SK-N-SH (cell line): ENCODE measurements at regions not wholly inside any gene's neighbourhood (a gene's known extent, or its start where the extent isn't known, plus 50 kb on each side); places are given as distances from the start of the nearest gene placed in this dataset.

Experiments
- CTCF ChIA-PET: fragments of 300-600, 350-600 bp; formaldehyde crosslinking; extraction: SDS; loops from one replicate; lab custom pipeline; 2021; lab: Yijun Ruan, JAX
- POLR2A ChIA-PET: fragments of 350-600 bp; sonication (Branson Sonifier 250); formaldehyde crosslinking; extraction: SDS; loops from one replicate; lab custom pipeline; 2020; ENCODE audit warnings: antibody characterized with exemption, inconsistent platforms; lab: Yijun Ruan, JAX
- DNase-seq: peaks from one replicate; pipeline ENCODE4 v3.0.0; 2012
- H2AFZ ChIP-seq: fragments of 200-600 bp; sonication (generic); 2 replicates; pipeline ENCODE4 v1.8.1; 2016; ENCODE audit warnings: antibody characterized with exemption, mild to moderate bottlenecking, low read depth
- H3F3A ChIP-seq: fragments of 200-600 bp; sonication (generic); replicated peaks from 2 replicates; pipeline ENCODE3; 2016; ENCODE audit warnings: antibody characterized with exemption, mild to moderate bottlenecking; ENCODE audit not compliant: insufficient read depth
- H3K27ac ChIP-seq, 2 experiments: fragments of 200-500 bp in 1 of 2; fragments of 200-600 bp in 1 of 2; sonication (Bioruptor generic) in 1 of 2; sonication (generic), shearing (Covaris generic) in 1 of 2; 2 replicates each; pipeline versions ENCODE4 v1.5.1 to v1.6.1; 2014 to 2016; ENCODE audit warnings: low read depth in 2 of 2, inconsistent platforms in 1 of 2, low read length in 1 of 2, mild to moderate bottlenecking in 1 of 2, mixed read lengths in 1 of 2
- H3K27me3 ChIP-seq: fragments of 200-600 bp; sonication (generic), shearing (Covaris generic); 2 replicates; pipeline ENCODE4 v1.6.1; 2016; ENCODE audit warnings: mixed run types; ENCODE audit not compliant: insufficient read depth
- H3K36me3 ChIP-seq, 2 experiments: fragments of 200-500 bp in 1 of 2; fragments of 200-600 bp in 1 of 2; sonication (Bioruptor generic) in 1 of 2; sonication (generic) in 1 of 2; replicated peaks in 1 of 2; 2 replicates each; pipeline versions ENCODE3 to v1.5.1; 2014 to 2016; ENCODE audit warnings: low read length in 1 of 2, mild to moderate bottlenecking in 1 of 2; ENCODE audit not compliant: insufficient read depth in 2 of 2, control insufficient read depth in 1 of 2
- H3K4me1 ChIP-seq, 2 experiments: fragments of 200-500 bp in 1 of 2; fragments of 200-600 bp in 1 of 2; sonication (Bioruptor generic) in 1 of 2; sonication (generic), shearing (Covaris generic) in 1 of 2; 2 replicates each; pipeline versions ENCODE4 v1.5.1 to v1.6.1; 2014 to 2016; ENCODE audit warnings: low read depth in 1 of 2, low read length in 1 of 2, mixed run types in 1 of 2; ENCODE audit not compliant: insufficient read depth in 2 of 2, control insufficient read depth in 1 of 2
- H3K4me2 ChIP-seq: fragments of 200-600 bp; sonication (generic), shearing (Covaris generic); 2 replicates; pipeline ENCODE4 v1.6.1; 2017; ENCODE audit warnings: mixed run types
- H3K4me3 ChIP-seq, 2 experiments: fragments of 200-500 bp in 1 of 2; fragments of 200-600 bp in 1 of 2; sonication (Bioruptor generic) in 1 of 2; sonication (generic), shearing (Covaris generic) in 1 of 2; 2 replicates each; pipeline versions ENCODE4 v1.5.1 to v1.8.1; 2014 to 2016; ENCODE audit warnings: low read depth in 2 of 2, inconsistent platforms in 1 of 2, low read length in 1 of 2, mild to moderate bottlenecking in 1 of 2, mixed read lengths in 1 of 2, moderate library complexity in 1 of 2
- H3K79me2 ChIP-seq: fragments of 200-600 bp; sonication (generic); 2 replicates; pipeline ENCODE4 v1.8.1; 2017; ENCODE audit warnings: mild to moderate bottlenecking; ENCODE audit not compliant: insufficient read depth
- H3K9ac ChIP-seq: fragments of 200-600 bp; sonication (generic); 2 replicates; pipeline ENCODE4 v1.6.1; 2017; ENCODE audit warnings: mixed run types
- H3K9me2 ChIP-seq: fragments of 200-600 bp; sonication (generic); 2 replicates; pipeline ENCODE4 v1.6.1; 2017; ENCODE audit warnings: mixed run types
- H3K9me3 ChIP-seq: fragments of 200-600 bp; sonication (generic); 2 replicates; pipeline ENCODE4 v1.6.1; 2017; ENCODE audit warnings: mixed run types, mild to moderate bottlenecking, moderate library complexity
- H4K20me1 ChIP-seq: fragments of 200-600 bp; sonication (generic); 2 replicates; pipeline ENCODE4 v1.6.1; 2017; ENCODE audit warnings: mild to moderate bottlenecking, mixed run types; ENCODE audit not compliant: insufficient read depth
- ELF1 ChIP-seq: IDR thresholded peaks from 2 replicates; pipeline ENCODE4 v1.4.0; 2012
- EP300 ChIP-seq, 2 experiments: IDR thresholded peaks; 2 replicates each; pipeline versions ENCODE4 v1.4.0 to v1.6.1; 2012; ENCODE audit warnings: borderline replicate concordance in 1 of 2, low read depth in 1 of 2, low read length in 1 of 2
- FOXJ3 ChIP-seq: sonication (generic); formaldehyde crosslinking; IDR thresholded peaks from 2 replicates; pipeline ENCODE4 v1.5.1; 2020; ENCODE audit warnings: mild to moderate bottlenecking, missing genetic modification reagents
- GATA2 ChIP-seq: sonication (generic); formaldehyde crosslinking; IDR thresholded peaks from 2 replicates; pipeline ENCODE4 v1.5.0; 2020; ENCODE audit warnings: mild to moderate bottlenecking, missing genetic modification reagents
- MEF2A ChIP-seq: IDR thresholded peaks from 2 replicates; pipeline ENCODE4 v1.4.0; 2012; ENCODE audit warnings: low read depth, borderline replicate concordance
- NRF1 ChIP-seq: IDR thresholded peaks from 2 replicates; pipeline ENCODE4 v1.6.1; 2012; ENCODE audit warnings: low read depth, mild to moderate bottlenecking, low read length
- POLR2AphosphoS5 ChIP-seq: IDR thresholded peaks from 2 replicates; pipeline ENCODE4 v1.6.1; 2012; ENCODE audit warnings: low read depth, low read length
- RAD21 ChIP-seq: IDR thresholded peaks from 2 replicates; pipeline ENCODE4 v1.6.1; 2012; ENCODE audit warnings: mild to moderate bottlenecking, low read length
- RFX5 ChIP-seq: IDR thresholded peaks from 2 replicates; pipeline ENCODE4 v1.6.1; 2012; ENCODE audit warnings: mild to moderate bottlenecking, improper control_type of control experiment, low read length
- RXRA ChIP-seq: IDR thresholded peaks from 2 replicates; pipeline ENCODE4 v1.4.0; 2012; ENCODE audit warnings: low read depth, mild to moderate bottlenecking, borderline replicate concordance
- TCF12 ChIP-seq: IDR thresholded peaks from 2 replicates; pipeline ENCODE4 v1.4.0; 2012
- TEAD4 ChIP-seq: IDR thresholded peaks from 2 replicates; pipeline ENCODE4 v1.4.0; 2012; ENCODE audit warnings: mild to moderate bottlenecking, borderline replicate concordance; ENCODE audit not compliant: insufficient read depth
- WGBS: methylation state at CpG from one replicate; pipeline ENCODE4 v1.1.6; 2017; ENCODE audit warnings: low lambda C conversion rate; 5-methylcytosine and 5-hydroxymethylcytosine counted together
- TF ChIP-seq, protein P1 (sequence below): fragments of 150-350 bp; IDR thresholded peaks from 2 replicates; pipeline ENCODE4 v1.6.1; 2017; ENCODE audit warnings: antibody characterized with exemption, low read length, low read depth, borderline replicate concordance
- TF ChIP-seq, protein P2 (sequence below): fragments of 200-600 bp; sonication (generic); IDR thresholded peaks from 2 replicates; pipeline ENCODE4 v1.6.1; 2017; ENCODE audit warnings: antibody characterized with exemption, mild to moderate bottlenecking, moderate library complexity
- TF ChIP-seq, protein P3 (sequence below): IDR thresholded peaks from 2 replicates; pipeline ENCODE4 v1.4.0; 2012; ENCODE audit warnings: low read depth

DNA sequence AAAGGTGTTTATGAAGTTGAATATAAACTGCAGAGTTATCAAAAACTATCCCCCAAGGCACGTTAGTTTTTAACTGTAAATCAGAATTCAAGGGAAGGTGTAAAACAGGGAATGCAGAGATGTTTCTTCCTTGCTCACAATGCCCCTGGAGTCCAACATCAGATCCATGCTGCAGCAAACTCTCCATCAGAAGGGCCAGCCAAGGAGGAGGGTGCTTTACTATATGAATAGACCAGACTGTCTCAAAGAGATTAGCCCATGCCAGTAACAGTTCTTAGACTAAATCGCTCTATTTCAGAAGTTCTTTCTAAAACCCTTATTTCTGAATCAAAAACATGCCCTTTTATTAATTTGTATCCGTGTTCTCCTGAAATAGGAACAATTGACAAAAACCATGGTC, 362.8 kb upstream of the RPS23 start:
- Histone ChIP-seq H3K36me3 (no peaks in the 10 kb centered on the region), H3K9ac (no peak overlapping the region), H3K4me2 (peak overlapping the region; percentile 17; the same call in 1 of the 2 replicates), H3K4me3 (no peak overlapping the region), H3K27ac (peak overlapping the region in 1 of 2 experiments; percentile 86; a peak in 3 of 4 replicates), H4K20me1 (no peaks in the 10 kb centered on the region)
- TF ChIP-seq, protein P1, sequence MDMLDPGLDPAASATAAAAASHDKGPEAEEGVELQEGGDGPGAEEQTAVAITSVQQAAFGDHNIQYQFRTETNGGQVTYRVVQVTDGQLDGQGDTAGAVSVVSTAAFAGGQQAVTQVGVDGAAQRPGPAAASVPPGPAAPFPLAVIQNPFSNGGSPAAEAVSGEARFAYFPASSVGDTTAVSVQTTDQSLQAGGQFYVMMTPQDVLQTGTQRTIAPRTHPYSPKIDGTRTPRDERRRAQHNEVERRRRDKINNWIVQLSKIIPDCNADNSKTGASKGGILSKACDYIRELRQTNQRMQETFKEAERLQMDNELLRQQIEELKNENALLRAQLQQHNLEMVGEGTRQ: no peak
- TF ChIP-seq GATA2 (CRISPR knock-in tag) (no peak), ELF1 (no peak), TEAD4 (no peak)
- TF ChIP-seq, all 33 proteins: peak for 0
- ChIA-PET POLR2A (interaction anchor here (0.9 to 1.3 kb wide), 2 partner anchors 395 to 832 kb away, joined by 3 to 5 read pairs; no protein-coding TSS in a partner anchor), CTCF (interaction anchor here (0.6 to 2.3 kb wide), 28 partner anchors 9 to 924 kb away, joined by 3 to 12 read pairs (median 4); partner anchors contain the start of gene VCAN)
- Histone ChIP-seq H3K4me1 (peaks cover 0 to 15% of the 10 kb centered on the region in 2 experiments; a peak in 2 of 4 replicates), H2AFZ (no peak overlapping the region), H3K9me3 (no peaks in the 10 kb centered on the region), H3K27me3 (no peaks in the 10 kb centered on the region), H3K79me2 (no peaks in the 10 kb centered on the region), H3F3A (peaks cover 4% of the 10 kb centered on the region), H3K9me2 (no peaks in the 10 kb centered on the region)
- DNase-seq: no peak
- WGBS: 52% methylated on average over 3 of the region's 3 CpGs

DNA sequence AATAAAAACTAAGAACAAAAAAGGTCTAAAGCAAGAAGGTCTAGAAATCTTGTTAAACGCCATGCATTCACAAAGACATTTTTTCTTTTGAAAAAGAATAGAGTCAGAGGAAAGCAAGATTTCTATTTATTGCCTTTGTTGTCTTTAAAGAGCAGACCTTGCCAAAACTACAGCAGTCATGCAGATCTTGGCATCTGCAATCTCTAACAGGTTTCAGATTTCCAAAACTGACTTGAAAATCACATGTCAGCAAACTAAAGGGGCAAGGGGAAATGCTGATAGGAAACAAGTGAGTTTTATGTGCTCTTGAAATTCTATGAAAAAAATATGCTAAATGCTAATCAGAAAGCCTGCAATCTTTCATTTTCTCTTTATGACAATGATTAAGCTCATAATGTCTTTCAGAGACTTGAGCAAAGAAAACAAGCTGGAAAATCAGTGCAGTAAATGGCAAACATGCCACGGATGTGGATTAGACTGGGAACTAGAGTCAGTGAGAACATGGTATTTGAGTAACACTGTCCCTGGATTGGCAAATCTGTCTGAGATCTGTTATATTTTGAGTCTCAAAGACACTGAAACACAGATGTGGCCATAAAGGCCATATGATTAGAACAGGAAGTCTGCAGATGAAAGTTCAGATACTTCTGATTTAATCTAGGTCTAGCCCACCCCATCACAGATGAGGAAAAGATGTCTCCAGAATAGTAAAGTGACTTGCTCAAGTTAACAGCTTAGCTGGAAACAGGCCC, 361.4 kb upstream of the RPS23 start:
- Histone ChIP-seq H3K79me2 (no peaks in the 10 kb centered on the region), H3K27me3 (no peaks in the 10 kb centered on the region), H4K20me1 (no peaks in the 10 kb centered on the region), H3K4me1 (peaks cover 0 to 17% of the 10 kb centered on the region in 2 experiments; a peak in 2 of 4 replicates), H3K9me2 (no peaks in the 10 kb centered on the region), H3K4me3 (no peak overlapping the region), H3K9me3 (no peaks in the 10 kb centered on the region), H3K27ac (peak overlapping the region; percentile 17 to 96; a peak in 2 of 4 replicates), H2AFZ (no peak overlapping the region), H3K9ac (no peak overlapping the region), H3K36me3 (no peaks in the 10 kb centered on the region), H3K4me2 (no peak overlapping the region; the same call in 1 of the 2 replicates), H3F3A (peaks cover 7% of the 10 kb centered on the region)
- POLR2A ChIA-PET: no interaction called here
- 37% methylated on average over 2 of the region's 2 CpGs for WGBS
- no peak for DNase-seq
- TF ChIP-seq RAD21: no peak
- TF ChIP-seq EP300 (IDR thresholded peaks at IDR 0.05; ENCODE audit: borderline replicate concordance in 1 of 2, low read depth in 1 of 2, low read length in 1 of 2): peak in 1 of 2 experiments; percentile 52; a peak in 2 of 4 replicates
- CTCF ChIA-PET: interaction anchor here (0.7 to 2.1 kb wide), 2 partner anchors 834 to 925 kb away, joined by 3 to 8 read pairs; no protein-coding TSS in a partner anchor

DNA sequence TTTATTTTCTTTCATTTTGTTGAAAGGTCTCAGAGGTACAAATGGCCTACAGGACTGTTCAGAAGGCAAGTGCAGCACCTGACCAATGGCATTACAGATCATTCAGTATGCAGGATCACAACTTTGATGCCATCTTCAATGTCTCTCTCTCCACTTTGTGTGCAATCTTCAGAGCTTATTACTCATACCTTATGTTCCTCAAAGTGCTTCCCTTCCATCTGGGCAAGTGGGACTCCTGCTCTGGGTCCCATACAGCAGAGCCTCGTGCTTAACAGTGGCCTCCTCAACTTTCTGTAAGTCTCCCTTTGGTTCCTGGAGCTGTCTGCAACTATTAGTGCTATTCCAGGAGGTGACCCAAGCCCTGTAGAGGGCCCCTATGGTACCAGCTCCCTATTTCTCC, 358.4 kb upstream of the RPS23 start:
- WGBS: 80% methylated on average over 1 of the region's 1 CpG
- peaks cover 17% of the 10 kb centered on the region for H3F3A ChIP-seq
- no peaks in the 10 kb centered on the region for H3K9me2 ChIP-seq
- H3K36me3 ChIP-seq: no peaks in the 10 kb centered on the region
- POLR2A ChIA-PET: no interaction called here
- H3K79me2 ChIP-seq: no peaks in the 10 kb centered on the region
- CTCF ChIA-PET: no interaction called here
- H3K4me1 ChIP-seq: peaks cover 0 to 17% of the 10 kb centered on the region in 2 experiments; a peak in 2 of 4 replicates
- H4K20me1 ChIP-seq: no peaks in the 10 kb centered on the region
- no peak for DNase-seq
- no peak overlapping the region for H3K4me2 ChIP-seq
- no peak overlapping the region for H3K27ac ChIP-seq
- no peaks in the 10 kb centered on the region for H3K9me3 ChIP-seq
- H3K27me3 ChIP-seq: no peaks in the 10 kb centered on the region
- no peak overlapping the region for H2AFZ ChIP-seq
- no peak overlapping the region for H3K4me3 ChIP-seq
- H3K9ac ChIP-seq: no peak overlapping the region
- no peak for TF ChIP-seq NRF1
- no peak for TF ChIP-seq POLR2AphosphoS5
- no peak for TF ChIP-seq MEF2A
- TF ChIP-seq, protein P2, sequence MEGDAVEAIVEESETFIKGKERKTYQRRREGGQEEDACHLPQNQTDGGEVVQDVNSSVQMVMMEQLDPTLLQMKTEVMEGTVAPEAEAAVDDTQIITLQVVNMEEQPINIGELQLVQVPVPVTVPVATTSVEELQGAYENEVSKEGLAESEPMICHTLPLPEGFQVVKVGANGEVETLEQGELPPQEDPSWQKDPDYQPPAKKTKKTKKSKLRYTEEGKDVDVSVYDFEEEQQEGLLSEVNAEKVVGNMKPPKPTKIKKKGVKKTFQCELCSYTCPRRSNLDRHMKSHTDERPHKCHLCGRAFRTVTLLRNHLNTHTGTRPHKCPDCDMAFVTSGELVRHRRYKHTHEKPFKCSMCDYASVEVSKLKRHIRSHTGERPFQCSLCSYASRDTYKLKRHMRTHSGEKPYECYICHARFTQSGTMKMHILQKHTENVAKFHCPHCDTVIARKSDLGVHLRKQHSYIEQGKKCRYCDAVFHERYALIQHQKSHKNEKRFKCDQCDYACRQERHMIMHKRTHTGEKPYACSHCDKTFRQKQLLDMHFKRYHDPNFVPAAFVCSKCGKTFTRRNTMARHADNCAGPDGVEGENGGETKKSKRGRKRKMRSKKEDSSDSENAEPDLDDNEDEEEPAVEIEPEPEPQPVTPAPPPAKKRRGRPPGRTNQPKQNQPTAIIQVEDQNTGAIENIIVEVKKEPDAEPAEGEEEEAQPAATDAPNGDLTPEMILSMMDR: no peak
- TF ChIP-seq FOXJ3 (CRISPR knock-in tag): no peak
- TF ChIP-seq, protein P1: no peak
- TF ChIP-seq TCF12: no peak
- no peak for TF ChIP-seq RFX5
- TF ChIP-seq, protein P3, sequence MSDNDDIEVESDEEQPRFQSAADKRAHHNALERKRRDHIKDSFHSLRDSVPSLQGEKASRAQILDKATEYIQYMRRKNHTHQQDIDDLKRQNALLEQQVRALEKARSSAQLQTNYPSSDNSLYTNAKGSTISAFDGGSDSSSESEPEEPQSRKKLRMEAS: no peak
- no peak for TF ChIP-seq RXRA
- no peak for TF ChIP-seq EP300 (IDR thresholded peaks at IDR 0.05; ENCODE audit: borderline replicate concordance in 1 of 2, low read depth in 1 of 2, low read length in 1 of 2)
